Fibroblast of the conjunctiva (primary cell): ENCODE measurements at regions not wholly inside any gene's neighbourhood (a gene's known extent, or its start where the extent isn't known, plus 50 kb on each side); places are given as distances from the start of the nearest gene placed in this dataset.

Experiments used
- DNase-seq: peaks from one replicate; pipeline ENCODE4 v3.0.0-alpha.2; 2010; ENCODE audit warnings: low read depth

- DNase-seq = peak; percentile 14
Observed at GRCh38 chr6:77403424-77403823, 59.9 kb downstream of the HTR1B start.

GRCh38 chr6:77401231-77401630 lies 62.1 kb downstream of the HTR1B start:
- DNase-seq = no peak

GRCh38 chr6:77397561-77397960 lies 65.7 kb downstream of the HTR1B start:
- DNase-seq = no peak

GRCh38 chr6:77389402-77389801 lies 73.9 kb downstream of the HTR1B start:
- DNase-seq = no peak

GRCh38 chr6:77383026-77383425 lies 80.3 kb downstream of the HTR1B start:
- no peak for DNase-seq

GRCh38 chr6:77373955-77374354 lies 89.3 kb downstream of the HTR1B start:
- DNase-seq = no peak

GRCh38 chr6:77371748-77372147 lies 91.5 kb downstream of the HTR1B start:
- no peak for DNase-seq

GRCh38 chr6:77368660-77369313 lies 94.5 kb downstream of the HTR1B start:
- DNase-seq = peak; percentile 6

- DNase-seq = no peak
Observed at GRCh38 chr6:77366798-77367197, 96.5 kb downstream of the HTR1B start.

GRCh38 chr6:77363702-77364101 lies 99.6 kb downstream of the HTR1B start:
- no peak for DNase-seq

- DNase-seq = no peak
Observed at GRCh38 chr6:77362055-77362454, 101.2 kb downstream of the HTR1B start.

- DNase-seq = no peak
Observed at GRCh38 chr6:77361018-77361417, 102.3 kb downstream of the HTR1B start.

- DNase-seq = no peak
Observed at GRCh38 chr6:77356821-77357220, 106.5 kb downstream of the HTR1B start.

GRCh38 chr6:77354581-77354980 lies 108.7 kb downstream of the HTR1B start:
- no peak for DNase-seq

- DNase-seq = no peak
Observed at GRCh38 chr6:77353129-77353528, 110.2 kb downstream of the HTR1B start.

GRCh38 chr6:77341058-77341986 lies 122.0 kb downstream of the HTR1B start:
- no peak for DNase-seq

GRCh38 chr6:77340331-77340730 lies 123.0 kb downstream of the HTR1B start:
- DNase-seq = no peak

- no peak for DNase-seq
Observed at GRCh38 chr6:77339926-77340325, 123.4 kb downstream of the HTR1B start.

GRCh38 chr6:77337392-77337791 lies 125.9 kb downstream of the HTR1B start:
- no peak for DNase-seq

GRCh38 chr6:77334093-77334492 lies 129.2 kb downstream of the HTR1B start:
- no peak for DNase-seq

- DNase-seq = no peak
Observed at GRCh38 chr6:77332915-77333623, 130.2 kb downstream of the HTR1B start.

GRCh38 chr6:77326711-77327110 lies 136.6 kb downstream of the HTR1B start:
- DNase-seq = no peak

GRCh38 chr6:77326029-77326428 lies 137.3 kb downstream of the HTR1B start:
- DNase-seq = no peak
